HG02763 (cell line): ENCODE measurements at regions not wholly inside any gene's neighbourhood (a gene's known extent, or its start where the extent isn't known, plus 50 kb on each side); places are given as distances from the start of the nearest gene placed in this dataset.

Experiments
- ATAC-seq: cut with Tn5 transposase; IDR thresholded peaks from one replicate; pipeline ENCODE4 v1.9.1; 2021; ENCODE audit warnings: mild to moderate bottlenecking, moderate library complexity; ENCODE audit not compliant: unreplicated experiment

DNA sequence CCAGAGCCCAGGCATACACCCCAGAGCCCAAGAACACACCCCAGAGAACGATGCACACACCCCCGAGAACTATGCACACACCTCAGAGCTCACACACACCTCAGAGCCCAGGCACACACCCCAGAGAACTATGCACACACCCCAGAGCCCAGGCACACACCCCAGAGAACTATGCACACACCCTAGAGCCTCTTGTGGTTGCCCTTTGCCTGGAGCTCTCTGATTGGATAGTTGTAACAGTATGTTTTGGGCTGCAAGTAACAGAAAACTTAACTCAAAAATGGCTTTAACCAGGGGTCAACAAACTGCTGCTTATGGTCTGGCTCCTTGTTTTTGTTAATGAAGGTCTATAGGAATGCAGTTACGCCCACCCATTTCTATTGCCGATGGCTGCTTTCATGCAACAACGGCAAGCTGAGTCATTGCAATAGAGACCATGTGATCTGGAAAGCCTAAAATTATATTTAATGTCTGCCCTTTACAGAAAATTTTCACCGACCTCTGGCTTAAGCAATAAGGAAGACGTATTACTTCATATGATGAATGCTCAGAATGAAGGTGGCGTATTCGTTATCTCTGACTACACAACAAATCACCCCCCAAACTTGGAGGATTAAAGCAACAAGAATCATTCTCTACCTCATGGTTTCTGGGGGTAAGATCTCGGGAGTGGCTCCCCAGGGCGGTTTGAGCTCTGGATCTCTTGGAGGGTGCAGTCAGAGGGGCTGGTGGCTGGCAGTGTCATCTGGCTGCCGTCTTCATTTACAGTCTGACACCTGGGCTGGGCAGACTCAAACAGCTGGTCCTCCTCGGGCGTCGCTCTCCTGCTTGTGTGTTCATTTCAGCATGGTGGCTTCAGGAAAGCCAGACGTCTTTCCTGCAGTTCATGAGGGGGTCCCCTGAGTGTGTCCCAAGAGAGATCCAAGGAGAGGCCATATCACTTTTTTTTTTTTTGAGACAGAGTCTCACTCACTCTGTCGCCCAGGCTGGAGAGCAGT, 66.3 kb upstream of the NCOR2 start:
- no peak for ATAC-seq

DNA sequence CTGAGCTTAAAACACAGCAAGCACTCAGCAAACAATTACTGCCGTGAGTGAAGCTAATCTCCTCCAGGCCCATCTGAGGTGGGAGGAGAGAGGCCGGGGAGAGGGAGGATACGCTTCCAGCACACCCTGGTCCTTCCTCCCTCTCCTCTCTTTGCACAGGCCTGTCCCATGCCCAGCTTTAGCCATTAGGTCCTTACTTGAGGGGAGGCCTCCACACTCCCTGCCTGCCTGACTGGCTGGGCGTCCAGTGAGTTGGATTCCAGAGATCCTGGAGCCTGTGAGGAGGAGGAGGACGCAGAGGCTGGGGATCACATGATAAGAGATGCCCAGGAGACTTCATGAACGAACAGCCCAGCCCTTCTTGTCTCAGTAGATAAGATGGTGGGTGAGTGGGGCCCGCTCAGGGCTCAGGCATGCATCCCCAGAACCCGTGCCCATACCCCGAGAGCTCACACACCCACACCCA, 65.1 kb upstream of the NCOR2 start:
- no peak for ATAC-seq

DNA sequence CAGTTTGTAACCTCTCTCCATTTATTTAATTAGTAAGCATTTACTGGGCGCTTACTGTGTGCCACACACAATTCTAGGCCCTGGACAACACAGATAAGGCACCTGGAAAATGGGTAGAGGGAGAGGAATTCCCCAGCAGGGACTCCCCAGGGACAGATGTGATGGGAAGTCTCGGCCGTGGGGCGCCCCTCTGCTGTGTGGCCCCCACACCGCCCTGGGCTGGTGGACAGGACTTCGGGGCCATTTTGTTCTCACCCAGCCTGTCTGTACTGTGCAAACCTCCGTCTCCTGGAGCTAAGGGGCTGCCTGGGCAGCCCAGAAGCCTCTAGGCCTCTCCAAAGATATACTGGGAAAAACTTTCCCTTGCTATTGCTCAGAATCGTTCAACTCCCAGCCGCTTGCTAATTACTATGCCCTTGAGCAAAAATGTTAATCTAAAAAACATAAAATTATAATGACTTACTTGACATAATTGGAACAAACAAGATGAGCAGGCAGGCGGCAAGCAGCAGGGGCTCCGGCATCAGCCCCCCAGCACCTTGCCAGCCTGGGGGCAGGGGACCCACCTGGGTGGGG, 64.4 kb upstream of the NCOR2 start:
- no peak for ATAC-seq

DNA sequence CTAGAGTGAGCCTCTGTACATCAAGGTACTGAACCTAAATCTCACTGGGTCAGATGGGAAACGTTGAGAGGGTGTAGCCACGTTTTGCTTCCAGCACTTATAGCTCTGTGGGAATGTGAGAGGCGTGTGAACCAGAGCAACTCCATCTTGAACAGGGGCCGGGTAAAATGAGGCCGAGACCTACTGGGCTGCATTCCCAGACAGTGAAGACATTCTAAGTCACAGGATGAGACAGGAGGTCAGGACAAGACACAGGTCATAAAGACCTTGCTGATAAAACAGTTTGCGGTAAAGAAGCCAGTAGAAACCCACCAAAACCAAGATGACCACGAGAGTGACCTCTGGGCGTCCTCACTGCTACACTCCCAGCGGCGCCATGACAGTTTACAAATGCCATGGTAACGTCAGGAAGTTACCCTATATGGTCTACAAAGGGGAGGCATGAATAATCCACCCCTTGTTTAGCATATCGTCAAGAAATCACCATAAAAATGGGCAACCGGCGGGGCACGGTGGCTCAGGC, 63.4 kb upstream of the NCOR2 start:
- ATAC-seq: no peak

DNA sequence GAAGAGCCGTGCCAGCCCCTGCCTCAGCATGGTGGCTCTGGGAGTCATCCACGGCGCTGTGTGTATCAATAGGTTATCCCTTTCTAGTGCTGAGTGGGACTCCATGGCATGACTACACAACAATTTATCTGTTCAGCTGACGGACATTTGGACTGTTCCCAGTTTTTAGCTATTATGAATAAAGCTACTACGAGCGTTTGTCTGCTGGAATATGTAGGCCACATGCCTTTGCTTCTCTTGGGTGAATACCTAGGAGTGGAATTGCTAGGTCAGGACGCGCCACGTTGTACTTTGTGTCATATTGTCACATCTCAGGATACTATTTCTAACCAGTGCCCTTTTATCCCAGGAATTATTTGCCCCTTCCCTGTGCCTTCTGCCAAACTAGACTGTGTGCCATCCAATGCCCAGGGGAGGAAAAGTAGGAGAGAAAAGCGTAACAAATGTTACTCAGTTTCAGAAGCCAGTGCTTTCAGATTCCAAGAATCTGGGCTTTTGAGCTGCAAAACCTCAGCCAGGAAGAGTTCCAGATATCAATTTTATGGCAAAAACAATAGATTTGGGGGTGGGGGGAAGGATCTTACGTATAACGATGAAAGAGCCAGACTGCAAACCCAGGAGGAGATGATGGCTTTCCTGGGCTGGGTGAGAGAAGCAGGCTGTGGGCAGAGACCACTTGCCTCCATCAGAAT, 62.5 kb upstream of the NCOR2 start:
- ATAC-seq: no peak

DNA sequence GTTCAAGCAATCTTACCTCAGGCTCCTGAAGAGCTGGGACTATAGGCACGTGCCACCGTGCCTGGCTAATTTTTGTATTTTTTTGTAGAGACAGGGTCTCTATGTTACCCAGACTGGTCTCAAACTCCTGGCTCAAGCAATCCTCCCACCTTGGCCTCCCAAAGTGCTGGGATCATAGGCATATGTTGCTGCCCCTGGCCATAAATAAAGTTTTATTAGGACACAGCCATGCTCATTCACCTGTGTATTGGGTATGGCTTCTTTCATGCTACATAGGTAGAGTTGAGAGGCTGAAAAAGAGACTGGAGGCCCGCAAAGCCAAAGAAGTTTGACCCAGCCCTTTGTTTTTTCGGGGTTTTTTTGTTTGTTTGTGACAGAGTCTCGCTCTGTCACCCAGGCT, 61.7 kb upstream of the NCOR2 start:
- no peak for ATAC-seq

DNA sequence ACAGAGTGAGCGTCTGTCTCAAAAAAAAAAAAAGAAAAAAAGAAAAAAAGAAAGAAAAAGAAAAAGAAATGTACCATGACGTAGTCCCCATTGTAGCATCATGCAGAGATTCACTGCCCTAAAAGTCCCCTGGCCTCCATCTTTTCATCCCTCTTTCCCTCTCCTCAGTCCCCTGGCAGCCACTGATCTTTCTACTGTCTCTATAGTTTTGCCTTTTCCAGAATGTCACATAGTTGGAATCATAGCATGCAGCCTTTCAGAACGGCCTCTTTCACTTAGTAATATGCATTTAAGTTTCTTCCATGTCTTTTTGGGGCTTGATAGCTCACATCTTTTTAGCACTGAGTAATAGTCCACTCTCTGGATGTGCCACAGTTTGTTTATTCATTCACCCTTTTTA, 60.5 kb upstream of the NCOR2 start:
- no peak for ATAC-seq

DNA sequence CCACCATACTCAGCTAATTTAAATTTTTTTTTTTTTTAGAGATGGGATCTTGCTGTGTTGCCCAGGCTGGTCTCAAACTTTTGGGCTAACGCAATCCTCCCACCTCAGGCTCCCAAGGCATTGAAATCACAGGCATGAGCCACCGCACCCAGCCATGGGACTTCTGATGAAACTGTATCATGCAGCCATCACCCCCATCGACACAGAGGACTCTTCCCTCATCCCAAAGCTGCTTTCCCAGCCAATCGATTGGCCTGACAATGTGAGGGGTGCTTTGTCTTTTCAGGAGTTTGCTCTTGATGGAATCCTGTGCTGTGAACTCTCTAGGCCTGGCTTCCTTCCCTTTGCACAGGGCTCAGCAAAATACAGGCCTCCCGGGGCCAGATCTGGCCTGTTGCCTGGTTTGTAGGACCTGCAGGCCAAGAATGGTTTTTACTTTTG, 59.6 kb upstream of the NCOR2 start:
- no peak for ATAC-seq

DNA sequence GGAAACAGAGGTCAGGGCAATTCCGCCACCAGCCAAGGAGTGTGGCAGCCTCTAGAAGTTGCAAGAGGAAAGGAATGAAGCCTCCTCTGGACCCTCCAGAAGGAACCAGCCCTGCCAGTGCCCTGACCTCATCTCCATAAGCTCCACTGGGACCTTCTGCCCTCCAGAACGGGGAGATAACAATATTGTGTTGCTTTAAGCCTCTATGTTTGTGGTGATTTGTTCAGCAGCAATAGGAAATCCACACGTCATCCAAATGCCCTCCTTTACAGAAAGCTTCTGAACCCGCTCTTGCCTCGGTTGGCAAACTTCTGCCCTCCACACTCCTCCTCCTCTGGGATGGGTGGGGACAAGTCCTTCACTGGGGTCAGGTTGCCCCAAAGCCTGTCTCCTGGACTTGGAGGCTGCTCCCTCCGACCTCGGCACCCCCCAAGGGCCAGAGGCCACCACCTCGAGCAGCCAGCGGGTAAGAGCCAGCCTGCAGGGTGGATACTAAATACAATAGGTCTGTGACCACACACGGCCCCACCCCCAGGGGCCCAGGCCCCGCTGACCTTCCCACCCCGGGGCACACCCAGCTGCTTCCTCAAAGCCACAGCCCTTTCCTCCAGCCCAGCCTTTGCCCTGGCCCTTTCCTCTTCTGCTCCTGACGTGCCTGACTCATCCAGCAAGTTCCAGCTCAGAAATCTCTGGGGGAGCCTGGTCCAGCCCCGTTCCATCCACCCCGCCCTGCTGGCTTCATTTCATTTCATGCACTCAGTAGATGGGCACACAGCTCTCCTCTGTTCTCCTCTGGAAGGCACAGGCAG, 58.7 kb upstream of the NCOR2 start:
- ATAC-seq: no peak

DNA sequence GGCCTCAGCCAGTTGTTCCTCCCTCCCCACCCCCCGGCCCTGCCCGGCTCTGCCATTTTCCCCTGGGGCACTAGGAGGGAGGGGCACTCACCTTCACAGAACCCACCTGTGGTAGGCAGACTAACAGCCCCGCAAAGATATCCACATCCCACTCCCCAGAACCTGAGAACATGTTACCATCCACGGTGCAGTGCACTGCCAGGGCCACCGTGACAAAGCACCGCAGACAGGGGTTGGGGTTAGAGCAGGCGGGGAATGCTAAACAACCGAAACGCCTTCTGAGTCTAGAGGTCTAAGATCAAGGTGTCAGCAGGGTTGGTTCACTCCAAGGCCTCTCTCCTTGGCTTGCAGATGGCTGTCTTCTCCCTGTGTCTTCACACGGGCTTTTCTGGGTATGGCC, 57.4 kb upstream of the NCOR2 start:
- ATAC-seq: no peak

DNA sequence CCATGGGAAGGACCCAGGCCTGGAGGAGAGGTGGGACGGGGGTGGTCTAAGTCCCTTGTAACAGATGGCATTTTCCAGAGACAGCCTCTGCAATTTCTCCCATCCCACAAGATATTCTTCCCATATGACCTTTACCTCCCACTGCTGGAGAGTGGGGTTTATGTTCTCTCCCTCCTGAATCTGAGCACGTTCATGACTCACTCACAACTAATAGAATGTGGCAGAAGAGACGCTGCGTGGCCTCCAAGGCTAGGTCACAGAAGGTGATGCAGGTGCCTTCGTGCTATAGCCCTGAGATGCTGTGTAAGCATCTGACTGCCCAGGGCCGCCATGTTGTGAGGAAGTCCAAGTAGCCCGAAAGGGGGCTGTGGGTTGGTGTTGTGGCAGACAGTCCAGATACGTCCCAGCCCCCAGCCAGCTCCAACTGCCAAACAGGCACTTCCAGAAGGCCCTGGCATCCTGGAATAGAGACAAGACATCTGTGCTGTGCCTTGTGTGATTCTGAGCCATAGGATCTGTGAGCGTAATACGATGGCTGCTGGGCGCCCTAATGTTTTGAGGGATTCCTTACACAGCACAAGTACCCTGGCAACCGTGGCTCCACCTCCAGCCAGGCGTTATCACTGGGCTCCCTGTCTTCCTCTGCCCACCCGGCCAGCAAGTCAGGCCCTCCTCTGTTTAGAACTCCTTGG, 56.1 kb upstream of the NCOR2 start:
- no peak for ATAC-seq

DNA sequence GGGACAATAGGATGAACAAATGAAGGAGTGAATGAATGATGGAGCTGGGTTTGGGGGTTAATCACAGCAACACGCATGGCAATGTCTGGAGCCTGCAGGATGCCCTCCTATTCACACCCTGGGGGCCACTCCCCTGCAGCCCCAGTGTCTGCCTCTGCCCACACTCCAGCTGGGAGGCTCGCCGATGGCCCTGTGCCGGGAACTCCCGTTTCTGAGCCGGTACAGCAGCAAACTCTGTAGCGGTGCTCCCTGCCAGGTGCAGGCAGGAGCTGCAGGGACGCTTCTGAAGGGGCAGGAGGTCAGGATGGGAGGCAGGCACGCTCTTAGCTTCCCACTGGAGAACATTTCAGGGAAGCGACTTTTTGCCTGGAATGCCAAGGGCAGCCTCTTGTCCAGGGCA, 55.4 kb upstream of the NCOR2 start:
- ATAC-seq: no peak

DNA sequence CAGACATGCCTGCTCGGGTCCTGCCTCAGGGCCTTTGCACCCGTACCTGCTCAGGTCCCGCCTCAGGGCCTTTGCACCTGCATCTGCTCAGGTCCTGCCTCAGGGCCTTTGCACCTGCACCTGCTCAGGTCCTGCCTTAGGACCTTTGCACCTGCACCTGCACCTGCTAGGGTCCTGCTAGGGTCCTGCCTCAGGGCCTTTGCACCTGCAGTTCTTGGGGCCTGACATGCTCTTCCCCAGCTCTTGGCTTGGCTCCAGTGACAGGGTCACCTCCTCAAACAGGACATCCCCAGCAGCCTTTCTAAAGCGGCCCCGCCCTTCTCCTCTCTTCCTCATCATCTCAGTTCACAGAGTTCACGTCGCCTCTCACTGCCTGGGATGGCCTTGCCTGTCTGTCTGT, 54.9 kb upstream of the NCOR2 start:
- no peak for ATAC-seq

DNA sequence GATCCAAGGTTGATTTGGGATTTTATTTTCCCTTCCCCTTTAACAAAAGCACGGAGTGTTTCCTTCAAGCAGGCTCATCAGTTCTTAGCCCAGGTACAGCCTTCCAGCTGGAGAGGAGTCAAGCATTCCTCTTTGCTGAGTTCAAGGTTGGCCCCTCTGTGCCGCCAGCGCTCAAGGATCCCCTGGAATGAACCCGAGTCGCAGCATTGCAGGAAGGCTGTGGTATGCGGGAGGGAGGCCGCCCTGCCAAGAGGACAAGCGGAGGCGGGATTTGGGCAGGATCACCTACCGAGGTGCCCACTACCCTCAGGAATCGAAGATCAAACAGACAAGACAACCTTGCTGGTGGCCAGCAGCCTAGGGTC, 53.9 kb upstream of the NCOR2 start:
- no peak for ATAC-seq

DNA sequence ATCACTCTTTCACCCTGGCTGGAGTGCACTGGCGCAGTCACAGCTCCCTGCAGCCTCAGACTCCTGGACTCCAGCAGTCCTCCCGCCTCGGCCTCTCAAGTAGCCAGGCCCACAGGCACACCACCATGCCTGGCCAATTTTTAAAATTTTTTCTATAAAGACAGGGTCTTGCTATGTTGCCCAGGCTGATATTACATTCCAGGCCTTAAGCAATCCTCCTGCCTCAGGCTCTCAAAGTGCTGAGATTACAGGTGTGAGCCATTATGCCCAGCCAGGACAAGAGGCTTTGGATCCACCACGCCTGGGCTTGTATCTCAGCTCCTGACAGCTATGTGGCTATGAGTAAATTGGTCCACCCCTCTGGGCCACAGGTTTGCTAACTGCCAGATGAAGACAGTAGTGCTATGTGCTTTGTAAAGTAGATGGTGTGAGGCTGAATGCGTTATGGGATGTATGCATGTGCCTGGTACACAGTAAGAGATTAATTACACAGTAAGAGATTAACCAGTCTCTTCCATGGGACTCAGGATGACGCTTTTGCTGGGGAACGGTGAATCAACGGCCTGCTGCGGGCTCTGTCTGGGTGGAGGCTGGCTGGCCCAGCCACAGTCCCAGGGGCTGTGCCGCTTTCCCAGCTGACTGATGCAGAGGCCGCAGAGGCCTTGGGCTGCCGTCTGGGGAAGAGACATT, 53.3 kb upstream of the NCOR2 start:
- ATAC-seq: no peak

DNA sequence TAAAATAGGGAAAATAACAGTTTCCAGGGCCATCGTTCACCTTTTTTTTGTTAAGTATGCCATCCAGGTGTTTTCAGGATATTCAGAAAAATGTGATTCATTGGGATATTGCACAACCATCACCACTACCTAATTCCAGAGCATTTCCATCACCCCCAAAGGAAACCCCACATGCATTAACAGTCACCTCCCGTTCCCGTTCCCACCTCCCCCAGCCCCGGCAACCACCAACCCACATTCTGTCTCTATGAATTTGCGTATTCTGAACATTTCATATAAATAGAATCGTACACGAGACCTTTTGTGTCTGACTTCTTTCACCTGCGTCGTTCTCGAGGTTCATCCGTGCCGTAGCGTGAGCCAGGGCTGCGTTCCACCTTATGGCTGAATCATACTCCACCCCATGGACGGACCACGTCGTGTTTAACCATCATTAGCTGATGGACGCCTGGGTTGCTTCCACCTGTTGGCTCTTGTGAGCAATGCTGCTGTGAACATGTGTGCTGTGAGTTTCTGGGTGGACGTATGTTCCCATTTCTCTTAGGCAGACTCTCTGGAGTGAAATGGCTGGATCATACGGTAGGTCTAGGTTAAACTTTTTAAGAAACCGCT, 51.0 kb upstream of the NCOR2 start:
- ATAC-seq: no peak

DNA sequence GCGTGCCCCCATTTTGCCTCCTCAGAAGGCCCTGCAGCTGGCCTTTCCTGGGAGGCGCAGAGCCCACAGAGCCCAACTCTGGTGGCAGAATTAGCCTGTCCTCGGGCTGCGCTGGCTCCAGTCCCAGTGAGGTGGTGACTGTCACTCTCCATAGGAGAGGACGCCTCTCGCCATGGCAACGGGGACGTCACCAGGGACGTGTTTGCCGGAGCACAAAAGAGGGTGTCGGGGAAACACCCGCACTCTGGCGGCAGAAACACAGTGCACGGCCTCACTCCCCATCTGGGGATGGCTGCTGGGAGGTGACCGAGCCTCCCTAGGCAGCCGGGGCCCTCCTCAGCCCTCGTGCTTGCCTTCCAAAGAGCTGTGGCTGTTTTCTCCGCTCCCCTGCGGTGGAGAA, 50.2 kb upstream of the NCOR2 start:
- no peak for ATAC-seq
